HCT116 (cell line): ENCODE measurements at regions not wholly inside any gene's neighbourhood (a gene's known extent, or its start where the extent isn't known, plus 50 kb on each side); places are given as distances from the start of the nearest gene placed in this dataset.

ENCODE experiments used
- ATAC-seq: fragments of 200-7000 bp; cut with Tn5 transposase; 2 replicates; pipeline ENCODE4 v1.9.1; 2020; ENCODE audit warnings: mild to moderate bottlenecking, moderate library complexity
- BruUV-seq: library from RNA; stranded (reverse); fragments of 400-500 nt; replicated peaks from 2 replicates; lab custom pipeline; 2021; lab: Mats Ljungman, UMichigan
- CTCF ChIA-PET: fragments of 300-600 bp; sonication (Branson Sonifier 250); formaldehyde crosslinking; loops from one replicate; lab custom pipeline; 2021; ENCODE audit warnings: antibody characterized with exemption; lab: Charles Lee
- POLR2A ChIA-PET: fragments of 300-600, 350-600 bp; sonication (Branson Sonifier 250); formaldehyde crosslinking; loops from one replicate; lab custom pipeline; 2021; ENCODE audit warnings: antibody characterized with exemption; lab: Charles Lee
- RAD21 ChIA-PET, 2 experiments: fragments of 300-600 bp; sonication (Branson Sonifier 250); formaldehyde crosslinking; loops; one replicate each; lab custom pipeline; 2023; ENCODE audit warnings: low total read pairs in 2 of 2; ENCODE audit not compliant: uncharacterized antibody in 2 of 2, unreplicated experiment in 2 of 2, low non-redundant PET in 1 of 2; lab: Charles Lee
- DNase-seq: peaks from one replicate; pipeline ENCODE4 v3.0.0-alpha.2; 2010; ENCODE audit warnings: low read depth, low spot score
- H2AFZ ChIP-seq: fragments of 200-600 bp; shearing (Covaris generic), sonication (generic); 2 replicates; pipeline ENCODE4 v1.6.1; 2017; ENCODE audit warnings: low read depth, mixed run types, mixed read lengths, antibody characterized with exemption, low read length; ENCODE audit not compliant: poor library complexity, severe bottlenecking
- H3K27ac ChIP-seq: 2 replicates; pipeline ENCODE4 v1.5.1; 2012; ENCODE audit warnings: low read depth, low read length
- H3K27me3 ChIP-seq: fragments of 200-600 bp; sonication (generic); 2 replicates; pipeline ENCODE4 v1.6.1; 2016; ENCODE audit warnings: mixed run types, low read length, mixed read lengths; ENCODE audit not compliant: insufficient read depth
- H3K36me3 ChIP-seq, 2 experiments: fragments of 200-500 bp in 1 of 2; fragments of 200-600 bp in 1 of 2; sonication (Bioruptor generic) in 1 of 2; sonication (generic) in 1 of 2; 2 replicates each; pipeline versions ENCODE4 v1.5.1 to v1.6.1; 2014 to 2016; ENCODE audit warnings: low read length in 2 of 2, inconsistent platforms in 1 of 2, mixed read lengths in 1 of 2, mixed run types in 1 of 2; ENCODE audit not compliant: insufficient read depth in 2 of 2, control insufficient read depth in 1 of 2
- H3K4me1 ChIP-seq, 2 experiments: fragments of 200-600 bp in 1 of 2; sonication (generic) in 1 of 2; 2 replicates each; pipeline versions ENCODE4 v1.5.1 to v1.6.1; 2012 to 2017; ENCODE audit warnings: low read length in 2 of 2, inconsistent platforms in 1 of 2, mild to moderate bottlenecking in 1 of 2, mixed read lengths in 1 of 2, mixed run types in 1 of 2, moderate library complexity in 1 of 2; ENCODE audit not compliant: insufficient read depth in 2 of 2, control insufficient read depth in 1 of 2
- H3K4me2 ChIP-seq: fragments of 200-600 bp; sonication (generic); 2 replicates; pipeline ENCODE4 v1.6.1; 2017; ENCODE audit warnings: mixed run types, low read length, mixed read lengths
- H3K4me3 ChIP-seq, 2 experiments: fragments of 200-600 bp in 1 of 2; sonication (generic) in 1 of 2; replicated peaks in 1 of 2; 2 replicates each; pipeline ENCODE4 v1.5.1; 2011 to 2016; ENCODE audit warnings: low read length in 2 of 2, control low read depth in 1 of 2, low read depth in 1 of 2, mild to moderate bottlenecking in 1 of 2, mixed read lengths in 1 of 2, mixed run types in 1 of 2
- H3K79me2 ChIP-seq: fragments of 200-600 bp; sonication (generic); 2 replicates; pipeline ENCODE4 v1.6.1; 2017; ENCODE audit warnings: mild to moderate bottlenecking, mixed run types, low read length, moderate library complexity, mixed read lengths; ENCODE audit not compliant: insufficient read depth
- H3K9ac ChIP-seq: fragments of 200-600 bp; sonication (generic); 2 replicates; pipeline ENCODE4 v1.6.1; 2016; ENCODE audit warnings: low read length, mixed read lengths
- H3K9me2 ChIP-seq: fragments of 200-600 bp; sonication (generic), shearing (Covaris generic); 2 replicates; pipeline ENCODE4 v1.6.1; 2017; ENCODE audit warnings: mixed run types, mild to moderate bottlenecking, moderate library complexity; ENCODE audit not compliant: insufficient read depth
- H3K9me3 ChIP-seq, 2 experiments: fragments of 200-500 bp in 1 of 2; fragments of 200-600 bp in 1 of 2; sonication (Bioruptor generic) in 1 of 2; sonication (generic) in 1 of 2; 2 replicates each; pipeline ENCODE4 v1.6.1; 2014 to 2017; ENCODE audit warnings: low read length in 2 of 2, mixed read lengths in 2 of 2, inconsistent platforms in 1 of 2, low read depth in 1 of 2, mild to moderate bottlenecking in 1 of 2, mixed run types in 1 of 2, moderate library complexity in 1 of 2; ENCODE audit not compliant: control insufficient read depth in 1 of 2, insufficient read depth in 1 of 2
- H4K20me1 ChIP-seq: fragments of 200-600 bp; sonication (generic), shearing (Covaris generic); 2 replicates; pipeline ENCODE4 v1.6.1; 2017; ENCODE audit warnings: mixed run types, mild to moderate bottlenecking, moderate library complexity; ENCODE audit not compliant: insufficient read depth
- ATF3 ChIP-seq: IDR thresholded peaks from 2 replicates; pipeline ENCODE4 v1.6.1; 2012
- CEBPB ChIP-seq: IDR thresholded peaks from 2 replicates; pipeline ENCODE4 v1.6.1; 2012; ENCODE audit warnings: low read depth
- CTCF ChIP-seq, 3 experiments: fragments of 200-600 bp in 1 of 3; sonication (generic) in 1 of 3; IDR thresholded peaks in 2 of 3; conservative IDR thresholded peaks in 1 of 3; 2 replicates each; pipeline ENCODE4 v1.5.1; 2012 to 2017; ENCODE audit warnings: low read depth in 2 of 3, low read length in 2 of 3, antibody characterized with exemption in 1 of 3, borderline replicate concordance in 1 of 3, control low read depth in 1 of 3, mild to moderate bottlenecking in 1 of 3, mixed read lengths in 1 of 3, mixed run types in 1 of 3, moderate library complexity in 1 of 3; ENCODE audit not compliant: insufficient read depth in 1 of 3
- EGR1 ChIP-seq: IDR thresholded peaks from 2 replicates; pipeline ENCODE4 v1.6.1; 2012; ENCODE audit warnings: low read depth
- JUND ChIP-seq: IDR thresholded peaks from 2 replicates; pipeline ENCODE4 v1.6.1; 2012
- MAX ChIP-seq: IDR thresholded peaks from 2 replicates; pipeline ENCODE4 v1.6.1; 2012
- POLR2A ChIP-seq: IDR thresholded peaks from 2 replicates; pipeline ENCODE4 v1.7.0; 2011; ENCODE audit warnings: borderline replicate concordance; ENCODE audit not compliant: insufficient read depth, insufficient read length; ENCODE audit errors: extremely low read depth
- RAD21 ChIP-seq: IDR thresholded peaks from 2 replicates; pipeline ENCODE4 v1.6.1; 2012; ENCODE audit warnings: low read depth, mild to moderate bottlenecking
- SP1 ChIP-seq: IDR thresholded peaks from 2 replicates; pipeline ENCODE4 v1.6.1; 2012; ENCODE audit warnings: low read depth
- TCF7L2 ChIP-seq: IDR thresholded peaks from 2 replicates; pipeline ENCODE4 v1.7.0; 2011; ENCODE audit warnings: borderline replicate concordance, inconsistent platforms; ENCODE audit not compliant: insufficient read depth, insufficient read length; ENCODE audit errors: extremely low read depth
- YY1 ChIP-seq: IDR thresholded peaks from 2 replicates; pipeline ENCODE4 v1.6.1; 2011; ENCODE audit warnings: low read length, low read depth, moderate library complexity, mild to moderate bottlenecking; ENCODE audit not compliant: insufficient replicate concordance; ENCODE audit errors: extremely low read depth
- intact Hi-C: fragments of 100-400 bp; cut with micrococcal nuclease; formaldehyde crosslinking; loops from 2 replicates; pipeline ENCODE4 v1.10.0; 2022

- TF ChIP-seq ATF3 (no peak), POLR2A (no peak), YY1 (no peak), TCF7L2 (no peak), RAD21 (no peak), SP1 (no peak), CEBPB (no peak), JUND (no peak), MAX (no peak), EGR1 (no peak)
Observed at GRCh38 chr12:41762691-41763090, 382.0 kb downstream of the GXYLT1 start (continued).

GRCh38 chr12:41745593-41745992 is 399.1 kb downstream of the GXYLT1 start:
- H2AFZ ChIP-seq, result no peak overlapping the region
- POLR2A ChIA-PET, result no interaction called here
- intact Hi-C loops, result no loop called here
- no peaks in the 10 kb centered on the region for H3K79me2 ChIP-seq
- BruUV-seq, result no TSS peak
- TF ChIP-seq TCF7L2 (no peak), RAD21 (peak; percentile 13; the same call in 1 of the 2 replicates), CTCF (IDR thresholded peaks at IDR 0.05 in 2 of 3, conservative IDR thresholded peaks at IDR 0.05 in 1 of 3; ENCODE audit: borderline replicate concordance in 1 of 3, insufficient read depth in 1 of 3, low read depth in 2 of 3, low read length in 2 of 3) (peak in 1 of 3 experiments; percentile 19; a peak in 3 of 6 replicates)
- DNase-seq, result no peak
- H3K9me3 ChIP-seq, result no peaks in the 10 kb centered on the region
- H4K20me1 ChIP-seq, result no peaks in the 10 kb centered on the region
- H3K36me3 ChIP-seq, result no peaks in the 10 kb centered on the region
- H3K27me3 ChIP-seq, result no peaks in the 10 kb centered on the region
- CTCF ChIA-PET, result no interaction called here
- no peak overlapping the region for H3K4me2 ChIP-seq
- ATAC-seq, result peak; percentile 62
- no peak overlapping the region for H3K9ac ChIP-seq
- H3K4me1 ChIP-seq, result no peaks in the 10 kb centered on the region
- RAD21 ChIA-PET, result no interaction called here
- H3K4me3 ChIP-seq, result no peak overlapping the region
- no peaks in the 10 kb centered on the region for H3K9me2 ChIP-seq
- H3K27ac ChIP-seq, result no peak overlapping the region
